Dendritic cell treated with granulocyte-macrophage colony-stimulating factor and Interleukin-4, amounts not matched to agents 40 ng/mL and 50 ng/mL, for 4 days (primary cell): ENCODE measurements at regions not wholly inside any gene's neighbourhood (a gene's known extent, or its start where the extent isn't known, plus 50 kb on each side); places are given as distances from the start of the nearest gene placed in this dataset.

ENCODE experiments used
- H3K27ac Mint-ChIP-seq: one replicate; pipeline ENCODE4 v1.8.0; 2022; ENCODE audit warnings: mild to moderate bottlenecking, mixed read lengths
- H3K27me3 Mint-ChIP-seq: one replicate; pipeline ENCODE4 v1.8.0; 2022; ENCODE audit warnings: mild to moderate bottlenecking, mixed read lengths
- H3K36me3 Mint-ChIP-seq: one replicate; pipeline ENCODE4 v1.8.0; 2022; ENCODE audit warnings: low read depth, mixed read lengths
- H3K4me1 Mint-ChIP-seq: one replicate; pipeline ENCODE4 v1.8.0; 2022; ENCODE audit warnings: low read depth, mixed read lengths
- H3K4me3 Mint-ChIP-seq: one replicate; pipeline ENCODE4 v1.8.0; 2022; ENCODE audit warnings: mild to moderate bottlenecking, moderate library complexity, mixed read lengths
- H3K9me3 Mint-ChIP-seq: one replicate; pipeline ENCODE4 v1.8.0; 2022; ENCODE audit warnings: mixed read lengths
- intact Hi-C: fragments of 100-400 bp; cut with micrococcal nuclease; formaldehyde crosslinking; loops from one replicate; pipeline ENCODE4 v1.15.0; 2022

DNA sequence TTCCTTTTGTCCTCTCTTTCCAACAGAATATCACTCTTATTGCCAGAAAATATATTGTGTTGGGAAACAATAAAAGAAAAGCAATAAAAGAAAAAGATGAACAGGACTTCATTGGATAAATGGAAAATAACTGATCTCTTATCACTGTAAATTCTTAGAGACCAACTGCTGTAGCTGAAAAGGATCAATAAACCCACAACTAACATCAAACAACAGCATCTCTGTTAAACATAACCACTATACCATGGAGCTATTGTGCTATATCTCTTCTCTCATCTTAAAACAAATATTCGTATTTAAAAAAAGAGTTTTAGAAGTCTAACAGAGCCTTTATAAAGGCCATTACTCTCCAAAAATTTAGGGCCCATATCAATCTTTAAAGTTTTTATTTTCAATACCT is 502.4 kb downstream of the TMEM232 start:
- no peaks in the 10 kb centered on the region for H3K36me3 Mint-ChIP-seq
- no peaks in the 10 kb centered on the region for H3K27me3 Mint-ChIP-seq
- no peak overlapping the region for H3K27ac Mint-ChIP-seq
- intact Hi-C loops = no loop called here
- peaks cover 72% of the 10 kb centered on the region for H3K9me3 Mint-ChIP-seq
- no peak overlapping the region for H3K4me3 Mint-ChIP-seq
- H3K4me1 Mint-ChIP-seq = no peaks in the 10 kb centered on the region

GRCh38 chr5:110225949-110226348 is 500.5 kb downstream of the TMEM232 start:
- intact Hi-C loops = no loop called here
- peaks cover 75% of the 10 kb centered on the region for H3K9me3 Mint-ChIP-seq
- no peak overlapping the region for H3K27ac Mint-ChIP-seq
- no peaks in the 10 kb centered on the region for H3K36me3 Mint-ChIP-seq
- no peaks in the 10 kb centered on the region for H3K27me3 Mint-ChIP-seq
- H3K4me1 Mint-ChIP-seq = no peaks in the 10 kb centered on the region
- no peak overlapping the region for H3K4me3 Mint-ChIP-seq

DNA sequence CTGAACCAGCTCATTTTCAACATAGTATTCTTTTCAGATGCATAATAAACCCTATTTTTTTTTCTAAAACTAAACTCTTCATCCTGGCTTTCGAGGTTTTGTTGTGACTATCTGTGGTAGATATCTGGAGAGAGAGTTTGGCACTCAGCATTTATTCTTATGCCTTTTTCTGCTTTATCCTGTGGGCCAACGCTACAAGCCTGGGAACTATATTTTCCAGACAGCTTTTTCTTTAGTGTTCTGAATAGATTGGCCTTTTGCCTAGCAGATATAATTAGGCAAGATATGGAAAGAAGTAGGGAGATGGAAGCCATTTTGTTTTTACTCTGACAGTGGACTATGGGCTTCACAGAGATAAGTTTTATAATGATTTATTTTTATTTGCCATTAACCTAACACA is 486.7 kb downstream of the TMEM232 start:
- H3K27ac Mint-ChIP-seq = no peak overlapping the region
- H3K4me3 Mint-ChIP-seq = no peak overlapping the region
- intact Hi-C loops = no loop called here
- H3K36me3 Mint-ChIP-seq = no peaks in the 10 kb centered on the region
- no peaks in the 10 kb centered on the region for H3K4me1 Mint-ChIP-seq
- H3K27me3 Mint-ChIP-seq = no peaks in the 10 kb centered on the region
- peaks cover 15% of the 10 kb centered on the region for H3K9me3 Mint-ChIP-seq

GRCh38 chr5:110242950-110243349 is 483.5 kb downstream of the TMEM232 start:
- intact Hi-C loops = no loop called here
- H3K27ac Mint-ChIP-seq = no peak overlapping the region
- H3K9me3 Mint-ChIP-seq = peaks cover 9% of the 10 kb centered on the region
- no peak overlapping the region for H3K4me3 Mint-ChIP-seq
- H3K36me3 Mint-ChIP-seq = no peaks in the 10 kb centered on the region
- H3K27me3 Mint-ChIP-seq = no peaks in the 10 kb centered on the region
- no peaks in the 10 kb centered on the region for H3K4me1 Mint-ChIP-seq

DNA sequence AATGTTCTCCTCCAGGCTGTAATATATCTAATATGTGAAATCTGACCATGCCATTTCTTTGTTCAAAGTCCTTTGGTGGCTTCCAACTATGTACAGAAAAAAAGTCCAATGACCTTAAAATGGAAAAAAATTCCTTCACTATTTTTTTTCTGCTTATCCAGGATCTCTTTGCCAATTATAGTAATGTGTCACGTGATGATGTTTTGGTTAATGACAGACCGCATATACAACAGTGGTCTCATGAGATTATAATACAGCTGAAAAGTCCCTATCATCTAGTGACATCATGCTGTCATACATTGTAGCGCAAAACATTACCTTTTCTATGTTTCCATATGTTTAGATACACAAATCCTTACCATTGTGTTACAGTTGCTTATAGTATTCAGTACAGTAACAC is 477.6 kb downstream of the TMEM232 start:
- H3K27ac Mint-ChIP-seq = no peak overlapping the region
- no peaks in the 10 kb centered on the region for H3K9me3 Mint-ChIP-seq
- H3K27me3 Mint-ChIP-seq = no peaks in the 10 kb centered on the region
- no peak overlapping the region for H3K4me3 Mint-ChIP-seq
- no peaks in the 10 kb centered on the region for H3K36me3 Mint-ChIP-seq
- intact Hi-C loops = no loop called here
- H3K4me1 Mint-ChIP-seq = no peaks in the 10 kb centered on the region

- Mint-ChIP-seq H3K4me1 (no peaks in the 10 kb centered on the region), H3K9me3 (no peaks in the 10 kb centered on the region), H3K27ac (no peak overlapping the region), H3K27me3 (no peaks in the 10 kb centered on the region), H3K4me3 (no peak overlapping the region), H3K36me3 (no peaks in the 10 kb centered on the region)
- intact Hi-C loops = no loop called here
These were observed 476.1 kb downstream of the TMEM232 start for GRCh38 chr5:110250355-110250754.

DNA sequence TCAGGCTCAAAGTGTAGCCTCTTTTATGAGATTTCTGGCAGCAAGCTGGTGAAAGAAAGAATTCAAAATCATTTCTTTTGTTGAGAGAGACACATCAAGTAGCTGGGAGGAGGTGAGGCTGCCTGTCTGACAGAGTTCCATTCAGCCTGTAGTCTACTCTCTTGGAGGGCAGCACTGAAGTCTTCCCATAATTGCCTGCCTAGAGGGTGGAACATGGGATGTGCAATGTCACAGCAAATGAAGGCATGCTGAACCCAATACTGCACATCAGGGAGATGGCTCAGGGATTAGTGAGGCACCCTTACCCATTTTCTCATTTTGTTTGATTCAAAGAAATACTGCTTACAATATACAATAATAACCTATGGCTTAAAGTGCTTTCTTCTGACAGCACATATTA is 475.7 kb downstream of the TMEM232 start:
- Mint-ChIP-seq H3K9me3 (no peaks in the 10 kb centered on the region), H3K36me3 (no peaks in the 10 kb centered on the region), H3K27ac (no peak overlapping the region), H3K4me3 (no peak overlapping the region), H3K4me1 (no peaks in the 10 kb centered on the region), H3K27me3 (no peaks in the 10 kb centered on the region)
- intact Hi-C loops = no loop called here

DNA sequence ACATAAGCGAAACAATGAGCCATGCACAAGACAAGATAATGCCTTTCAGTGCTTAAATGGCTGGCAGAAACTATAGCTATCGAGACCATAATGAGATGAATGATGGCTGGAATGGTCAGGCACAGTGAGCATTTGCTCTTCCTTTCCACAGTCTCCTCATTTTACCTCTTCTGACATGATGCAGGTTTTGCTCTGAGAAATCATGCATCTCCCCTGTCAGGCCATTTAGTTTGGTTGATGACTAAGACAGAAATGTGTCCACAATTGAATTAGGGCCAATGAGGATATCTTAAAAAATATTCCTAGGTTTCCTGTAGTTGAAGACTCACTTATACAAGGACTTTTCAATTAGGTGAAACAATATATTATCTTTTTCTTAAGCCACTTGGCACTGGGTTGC is 475.1 kb downstream of the TMEM232 start:
- no peaks in the 10 kb centered on the region for H3K9me3 Mint-ChIP-seq
- no peaks in the 10 kb centered on the region for H3K36me3 Mint-ChIP-seq
- H3K4me3 Mint-ChIP-seq = no peak overlapping the region
- intact Hi-C loops = no loop called here
- H3K4me1 Mint-ChIP-seq = no peaks in the 10 kb centered on the region
- no peaks in the 10 kb centered on the region for H3K27me3 Mint-ChIP-seq
- no peak overlapping the region for H3K27ac Mint-ChIP-seq

GRCh38 chr5:110255194-110255593 is 471.3 kb downstream of the TMEM232 start:
- Mint-ChIP-seq H3K4me3 (no peak overlapping the region), H3K9me3 (no peaks in the 10 kb centered on the region), H3K36me3 (no peaks in the 10 kb centered on the region), H3K4me1 (no peaks in the 10 kb centered on the region), H3K27ac (no peak overlapping the region), H3K27me3 (no peaks in the 10 kb centered on the region)
- intact Hi-C loops = no loop called here

DNA sequence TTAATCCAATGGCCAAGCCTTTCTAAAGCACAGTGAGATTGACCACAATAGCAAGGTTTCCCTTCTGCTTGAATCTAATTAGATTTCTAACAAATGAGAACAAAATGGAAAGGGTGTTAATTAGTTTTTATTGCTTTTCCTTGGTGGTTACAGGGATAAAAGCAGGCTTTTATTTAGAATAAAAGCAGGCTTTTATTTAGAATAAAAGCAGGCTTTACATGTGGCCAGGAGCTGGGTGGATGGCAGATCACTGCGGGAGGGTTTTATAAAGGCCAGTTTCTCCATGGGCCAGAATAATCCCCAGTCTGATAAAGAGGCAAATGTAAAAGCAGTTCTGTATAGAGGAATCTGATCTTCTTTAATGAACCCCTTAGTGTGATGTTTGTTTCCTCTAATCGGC is 470.2 kb downstream of the TMEM232 start:
- H3K27ac Mint-ChIP-seq = no peak overlapping the region
- H3K9me3 Mint-ChIP-seq = no peaks in the 10 kb centered on the region
- H3K27me3 Mint-ChIP-seq = no peaks in the 10 kb centered on the region
- no peaks in the 10 kb centered on the region for H3K36me3 Mint-ChIP-seq
- no peaks in the 10 kb centered on the region for H3K4me1 Mint-ChIP-seq
- no peak overlapping the region for H3K4me3 Mint-ChIP-seq
- intact Hi-C loops = no loop called here

DNA sequence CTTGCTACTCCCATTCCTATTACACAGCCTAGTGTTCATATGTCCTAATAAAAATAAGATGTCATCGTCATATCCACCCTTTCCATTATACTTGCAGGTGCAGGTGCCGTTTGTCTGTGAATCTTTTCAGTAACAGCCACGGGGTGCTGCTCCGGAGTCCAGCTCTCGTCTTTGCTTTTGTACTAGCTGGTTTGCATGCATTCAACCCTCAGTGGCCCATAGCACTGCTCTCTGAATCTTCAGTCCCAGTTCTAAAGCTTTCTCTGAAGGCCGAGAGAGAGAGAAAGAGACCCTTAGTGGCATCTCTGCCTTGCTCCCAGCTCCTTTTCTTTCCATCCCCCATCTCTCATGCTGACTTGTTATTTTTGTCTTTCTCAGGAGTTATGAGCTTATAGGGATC is 468.5 kb downstream of the TMEM232 start:
- Mint-ChIP-seq H3K9me3 (no peaks in the 10 kb centered on the region), H3K36me3 (no peaks in the 10 kb centered on the region), H3K4me3 (no peak overlapping the region), H3K27me3 (no peaks in the 10 kb centered on the region), H3K27ac (no peak overlapping the region), H3K4me1 (no peaks in the 10 kb centered on the region)
- intact Hi-C loops = no loop called here

DNA sequence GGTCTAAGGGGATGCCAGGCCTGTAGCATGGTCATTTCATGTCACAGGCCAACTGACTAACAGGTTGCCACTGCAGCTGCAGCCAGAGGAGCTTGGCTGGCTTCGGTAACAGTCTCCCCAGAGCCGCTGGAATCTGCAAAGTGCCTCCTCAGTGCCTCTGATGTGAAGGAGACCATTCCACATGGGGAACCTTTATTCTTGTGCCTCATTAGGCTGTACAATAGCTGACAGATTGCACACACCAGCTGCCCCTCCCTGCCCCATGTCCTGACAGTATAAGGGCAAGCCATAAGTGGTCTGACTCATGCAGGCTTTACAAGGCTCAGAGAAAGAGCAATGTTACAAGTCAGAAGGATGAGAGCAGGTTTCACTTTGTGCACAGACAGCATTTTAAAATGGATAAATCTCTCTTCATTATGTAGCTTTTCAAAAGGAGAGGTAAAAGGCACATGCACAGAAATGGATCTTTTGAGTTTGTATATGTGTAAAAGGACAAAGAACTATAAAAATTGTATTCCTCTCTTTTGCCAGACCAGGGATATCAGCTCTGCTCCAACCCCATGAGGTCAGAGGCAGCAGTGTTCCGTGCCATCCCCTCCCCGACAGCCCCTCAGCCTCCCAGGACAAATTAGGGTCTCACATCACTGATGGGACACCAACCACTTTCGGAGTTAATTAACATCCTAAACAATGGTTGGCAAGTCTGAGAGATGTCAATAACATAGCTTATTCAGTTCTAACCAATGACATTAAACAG is 467.8 kb downstream of the TMEM232 start:
- no peak overlapping the region for H3K4me3 Mint-ChIP-seq
- no peaks in the 10 kb centered on the region for H3K27me3 Mint-ChIP-seq
- no peaks in the 10 kb centered on the region for H3K9me3 Mint-ChIP-seq
- H3K4me1 Mint-ChIP-seq = no peaks in the 10 kb centered on the region
- intact Hi-C loops = no loop called here
- no peak overlapping the region for H3K27ac Mint-ChIP-seq
- H3K36me3 Mint-ChIP-seq = no peaks in the 10 kb centered on the region

- Mint-ChIP-seq H3K9me3 (no peaks in the 10 kb centered on the region), H3K36me3 (no peaks in the 10 kb centered on the region), H3K4me1 (no peaks in the 10 kb centered on the region), H3K27ac (no peak overlapping the region), H3K27me3 (no peaks in the 10 kb centered on the region), H3K4me3 (no peak overlapping the region)
- intact Hi-C loops = no loop called here
These were observed 463.7 kb downstream of the TMEM232 start for GRCh38 chr5:110262749-110263148.

GRCh38 chr5:110264661-110265060 is 461.8 kb downstream of the TMEM232 start:
- intact Hi-C loops = no loop called here
- Mint-ChIP-seq H3K36me3 (no peaks in the 10 kb centered on the region), H3K27ac (no peak overlapping the region), H3K4me3 (no peak overlapping the region), H3K4me1 (no peaks in the 10 kb centered on the region), H3K9me3 (no peaks in the 10 kb centered on the region), H3K27me3 (no peaks in the 10 kb centered on the region)

DNA sequence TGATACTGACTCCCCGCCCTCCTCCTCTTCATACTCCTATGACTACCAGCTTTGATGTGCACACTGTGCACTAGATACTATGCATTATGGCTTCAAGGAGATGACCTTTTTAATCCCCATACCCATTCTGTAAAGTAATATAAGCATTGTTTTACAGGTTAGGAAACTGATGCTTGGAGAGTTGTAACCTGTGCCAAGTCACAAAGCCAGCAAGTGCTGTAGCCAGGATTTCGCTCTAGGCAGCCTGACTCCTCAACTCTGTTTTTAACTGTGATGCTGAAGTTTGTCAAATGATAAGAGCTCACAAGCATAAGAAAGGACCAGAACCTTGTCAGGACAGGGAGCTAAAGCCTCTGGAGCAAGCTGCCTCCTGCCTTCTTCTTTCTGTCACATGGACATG is 461.3 kb downstream of the TMEM232 start:
- Mint-ChIP-seq H3K4me1 (no peaks in the 10 kb centered on the region), H3K27me3 (no peaks in the 10 kb centered on the region), H3K9me3 (no peaks in the 10 kb centered on the region), H3K27ac (no peak overlapping the region), H3K4me3 (no peak overlapping the region), H3K36me3 (no peaks in the 10 kb centered on the region)
- intact Hi-C loops = no loop called here
